ENCODE measurements at regions not wholly inside any gene's neighbourhood (a gene's known extent, or its start where the extent isn't known, plus 50 kb on each side); places are given as distances from the start of the nearest gene placed in this dataset.

GRCh38 chr11:57069942-57070341, 81.2 kb downstream of the OR5AK2 start:
- H3K27ac ChIP-seq (ENCODE audit: extremely low read depth, low read depth, low read length) = no peak overlapping the region
- FAIRE-seq (no peak), DNase-seq (ENCODE audit: extremely low read depth in 1 of 4, low spot score in 3 of 4) (no peak), ATAC-seq (no peak)
- no peaks in the 10 kb centered on the region for H3K27me3 ChIP-seq (ENCODE audit: control insufficient read depth in 2 of 2, insufficient read depth in 2 of 2, low read length in 2 of 2)
- no peak overlapping the region for H3K4me2 ChIP-seq (ENCODE audit: insufficient read depth, low read length)
- no peaks in the 10 kb centered on the region for H3K9me3 ChIP-seq (replicated peaks; ENCODE audit: control insufficient read depth, insufficient read depth, low read depth, low read length)
- no peak overlapping the region for H3K4me3 ChIP-seq
- no peak overlapping the region for H2AFZ ChIP-seq (ENCODE audit: low read depth, low read length)
- no peaks in the 10 kb centered on the region for H3K9me1 ChIP-seq (ENCODE audit: control insufficient read depth, insufficient read depth, low read length)
- 0% methylated on average over 1 of the region's 1 CpG for WGBS (ENCODE audit: insufficient coverage, low coverage, missing lambda C conversion rate)
- H4K20me1 ChIP-seq (replicated peaks; ENCODE audit: control insufficient read depth, insufficient read depth, low read length) = no peaks in the 10 kb centered on the region
- BruUV-seq (replicated peaks) = no TSS peak
- no peak for TF ChIP-seq HMBOX1 (IDR thresholded peaks at IDR 0.05)
- TF ChIP-seq RBM39 (optimal IDR thresholded peaks at IDR 0.05; ENCODE audit: low read depth, low read length) = no peak
- TF ChIP-seq NFYB (IDR thresholded peaks at IDR 0.05; ENCODE audit: extremely low read depth, insufficient read length) = no peak
- TF ChIP-seq CEBPG (CRISPR knock-in tag; IDR thresholded peaks at IDR 0.05) = no peak
- TF ChIP-seq CEBPG (tag; conservative IDR thresholded peaks at IDR 0.05 in 1 of 2, IDR thresholded peaks at IDR 0.05 in 1 of 2) = peak; percentile 42 to 53; a peak in 3 of 4 replicates
- no peak for TF ChIP-seq BCOR (IDR thresholded peaks at IDR 0.05)
- peak; percentile 55 for TF ChIP-seq CEBPB (tag; IDR thresholded peaks at IDR 0.05)
- ChIA-PET CTCF (ENCODE audit: low intra/inter-chr PET ratio) (no interaction called here), POLR2A (no interaction called here)
- no peaks in the 10 kb centered on the region for H3K36me3 ChIP-seq (ENCODE audit: control insufficient read depth, insufficient read depth, low read length)
- no peaks in the 10 kb centered on the region for H3K79me2 ChIP-seq (ENCODE audit: control insufficient read depth, insufficient read depth, low read length)
- intact Hi-C loops (cut with micrococcal nuclease) (no loop called here), in situ Hi-C loops (cut with MboI) (no loop called here)
- H3K9ac ChIP-seq (ENCODE audit: insufficient read depth in 1 of 2, low read depth in 2 of 2, low read length in 2 of 2) = no peak overlapping the region
- H3K4me1 ChIP-seq (replicated peaks in 1 of 2; ENCODE audit: control insufficient read depth in 2 of 2, insufficient read depth in 2 of 2, low read length in 2 of 2) = no peaks in the 10 kb centered on the region

- no TSS peak for BruUV-seq (replicated peaks)
Measured at GRCh38 chr11:57071829-57072228, 83.1 kb downstream of the OR5AK2 start.

More at GRCh38 chr11:57071829-57072228, 83.1 kb downstream of the OR5AK2 start:
- ATAC-seq (no peak), FAIRE-seq (no peak), DNase-seq (ENCODE audit: extremely low read depth in 1 of 4, low spot score in 3 of 4) (no peak)
- Histone ChIP-seq H3K36me3 (ENCODE audit: control insufficient read depth, insufficient read depth, low read length) (no peaks in the 10 kb centered on the region), H2AFZ (ENCODE audit: low read depth, low read length) (no peak overlapping the region), H3K4me3 (no peak overlapping the region), H3K79me2 (ENCODE audit: control insufficient read depth, insufficient read depth, low read length) (no peaks in the 10 kb centered on the region), H3K9ac (ENCODE audit: insufficient read depth in 1 of 2, low read depth in 2 of 2, low read length in 2 of 2) (no peak overlapping the region), H3K27me3 (ENCODE audit: control insufficient read depth in 2 of 2, insufficient read depth in 2 of 2, low read length in 2 of 2) (no peaks in the 10 kb centered on the region), H3K4me1 (replicated peaks in 1 of 2; ENCODE audit: control insufficient read depth in 2 of 2, insufficient read depth in 2 of 2, low read length in 2 of 2) (no peaks in the 10 kb centered on the region), H3K9me1 (ENCODE audit: control insufficient read depth, insufficient read depth, low read length) (no peaks in the 10 kb centered on the region), H3K9me3 (replicated peaks; ENCODE audit: control insufficient read depth, insufficient read depth, low read depth, low read length) (no peaks in the 10 kb centered on the region), H3K4me2 (ENCODE audit: insufficient read depth, low read length) (no peak overlapping the region), H4K20me1 (replicated peaks; ENCODE audit: control insufficient read depth, insufficient read depth, low read length) (no peaks in the 10 kb centered on the region), H3K27ac (ENCODE audit: extremely low read depth, low read depth, low read length) (no peak overlapping the region)
- TF ChIP-seq ZNF274 (IDR thresholded peaks at IDR 0.05; ENCODE audit: borderline replicate concordance, low read depth, low read length) (no peak), ZNF778 (CRISPR knock-in tag; IDR thresholded peaks at IDR 0.05) (no peak)
- ChIA-PET CTCF (ENCODE audit: low intra/inter-chr PET ratio) (no interaction called here), POLR2A (no interaction called here)
- intact Hi-C loops (cut with micrococcal nuclease) (no loop called here), in situ Hi-C loops (cut with MboI) (no loop called here)
